ENCODE measurements at regions not wholly inside any gene's neighbourhood (a gene's known extent, or its start where the extent isn't known, plus 50 kb on each side); places are given as distances from the start of the nearest gene placed in this dataset.

GRCh38 chr11:86177302-86177701, 67.3 kb upstream of the EED start (continued):
- TF ChIP-seq KDM4A (IDR thresholded peaks at IDR 0.05; ENCODE audit: low read depth, low read length, severe bottlenecking) (no peak), CHD2 (IDR thresholded peaks at IDR 0.05; ENCODE audit: low read length) (no peak), EGR1 (IDR thresholded peaks at IDR 0.05; ENCODE audit: borderline replicate concordance, low read depth, low read length) (no peak), POLR2A (IDR thresholded peaks at IDR 0.05; ENCODE audit: control extremely low read depth in 1 of 2, low read depth in 2 of 2, low read length in 2 of 2) (no peak), KDM5A (IDR thresholded peaks at IDR 0.05; ENCODE audit: low read length) (no peak), POU5F1 (IDR thresholded peaks at IDR 0.05; ENCODE audit: low read depth, low read length) (no peak), KDM1A (IDR thresholded peaks at IDR 0.05; ENCODE audit: borderline replicate concordance, low read length) (no peak), ASH2L (IDR thresholded peaks at IDR 0.05; ENCODE audit: low read length) (no peak), E2F6 (IDR thresholded peaks at IDR 0.05) (no peak), NRF1 (IDR thresholded peaks at IDR 0.05; ENCODE audit: low read depth, low read length) (no peak), ATF3 (IDR thresholded peaks at IDR 0.05; ENCODE audit: insufficient read depth, low read depth, low read length) (no peak), BACH1 (IDR thresholded peaks at IDR 0.05; ENCODE audit: low read length) (no peak)
